ENCODE measurements at regions not wholly inside any gene's neighbourhood (a gene's known extent, or its start where the extent isn't known, plus 50 kb on each side); places are given as distances from the start of the nearest gene placed in this dataset.

DNA sequence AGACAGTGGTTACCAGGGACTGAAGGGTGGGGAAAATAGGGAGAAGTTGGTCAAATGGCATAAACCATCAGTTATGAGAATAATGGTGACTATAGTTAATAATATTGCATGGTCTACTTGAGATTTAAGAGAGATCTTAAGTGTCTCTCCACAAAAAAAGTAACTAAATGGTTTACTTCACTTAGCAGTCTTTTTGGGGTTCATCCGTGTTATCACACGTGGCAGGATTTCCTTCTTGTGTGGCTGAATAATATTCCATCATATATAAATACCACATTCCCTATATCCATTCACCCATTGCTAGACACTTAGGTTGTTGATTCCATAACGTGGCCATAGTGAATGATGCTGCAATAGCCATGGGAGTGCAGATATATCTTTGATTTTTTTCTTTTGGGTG lies 967.0 kb downstream of the UQCRFS1 start:
- no peak for DNase-seq

GRCh38 chr19:28244966-28245365 lies 968.0 kb downstream of the UQCRFS1 start:
- DNase-seq, result no peak

DNA sequence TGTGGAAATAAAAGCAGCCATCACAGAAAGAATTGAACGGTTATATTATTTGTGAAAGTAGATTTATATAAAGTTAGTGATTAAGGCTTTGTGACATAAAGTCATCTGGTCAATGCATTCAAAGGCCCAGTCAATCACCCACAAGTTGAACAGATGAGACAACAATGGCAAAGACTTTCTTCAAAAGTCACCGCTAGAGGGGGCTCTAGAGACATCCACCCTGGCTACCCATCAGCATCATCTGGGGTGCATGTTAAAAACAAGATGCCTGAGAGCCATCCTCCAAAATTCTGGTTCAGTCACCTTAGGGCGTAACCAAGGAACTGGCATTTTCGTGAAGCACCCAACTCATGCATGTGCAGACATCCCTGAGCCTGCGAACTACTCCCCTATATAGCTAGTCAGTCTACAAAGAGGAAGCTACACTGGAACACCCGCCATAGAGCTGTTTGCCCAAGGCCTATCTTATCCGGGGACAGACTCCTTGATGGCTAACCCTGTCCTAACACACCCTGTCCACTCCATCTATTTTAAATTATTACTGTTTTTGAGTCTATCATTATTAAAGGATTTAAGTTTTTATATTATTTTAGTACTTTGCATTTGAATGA lies 970.5 kb downstream of the UQCRFS1 start:
- no peak for DNase-seq

DNA sequence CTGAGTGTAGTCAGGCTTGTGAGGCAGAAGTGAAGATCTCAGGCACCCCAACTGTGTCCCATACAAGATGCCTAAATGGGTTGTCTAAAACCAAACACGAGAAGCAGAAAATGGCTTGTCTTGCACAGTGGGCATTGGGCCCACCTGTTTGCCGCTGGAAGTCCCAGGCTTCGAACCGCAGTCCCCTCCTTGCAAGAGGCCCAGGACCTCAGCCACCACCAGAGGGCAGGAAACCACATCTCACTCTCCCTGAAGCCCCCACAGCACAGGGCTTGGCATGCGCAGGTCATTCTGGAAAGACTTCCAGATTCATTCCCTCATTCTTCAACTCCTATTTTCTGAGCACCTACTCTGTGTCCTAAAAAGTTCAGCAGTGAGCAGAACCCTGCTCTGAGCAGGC lies 973.7 kb downstream of the UQCRFS1 start:
- no peak for DNase-seq

- DNase-seq, result no peak
Measured at GRCh38 chr19:28238270-28238820, 974.6 kb downstream of the UQCRFS1 start.

DNA sequence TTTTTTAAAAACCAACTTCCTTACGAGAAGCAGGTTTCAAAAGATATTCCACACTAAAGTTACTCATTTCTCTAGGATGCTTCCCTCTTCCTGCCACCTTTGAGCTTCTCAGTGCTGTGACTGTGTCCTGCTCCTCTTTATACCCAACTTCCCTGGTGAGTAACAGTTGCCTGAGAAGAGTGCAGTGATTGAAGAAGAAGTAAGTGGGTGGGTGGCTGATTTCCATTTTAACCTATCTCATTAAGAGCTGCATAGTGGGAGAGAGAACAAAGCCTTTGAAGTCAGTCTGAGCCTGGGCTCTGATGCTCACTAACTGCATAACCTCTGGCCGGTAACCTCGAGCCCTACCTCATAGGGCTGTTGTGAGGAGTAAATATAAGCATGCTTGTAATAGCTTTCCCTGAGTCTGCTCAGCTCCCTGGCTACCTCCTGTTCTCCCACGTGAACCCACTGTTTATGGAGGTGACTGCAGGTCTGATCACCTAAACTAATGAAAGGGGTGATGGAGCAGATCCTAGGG lies 977.3 kb downstream of the UQCRFS1 start:
- no peak for DNase-seq

DNA sequence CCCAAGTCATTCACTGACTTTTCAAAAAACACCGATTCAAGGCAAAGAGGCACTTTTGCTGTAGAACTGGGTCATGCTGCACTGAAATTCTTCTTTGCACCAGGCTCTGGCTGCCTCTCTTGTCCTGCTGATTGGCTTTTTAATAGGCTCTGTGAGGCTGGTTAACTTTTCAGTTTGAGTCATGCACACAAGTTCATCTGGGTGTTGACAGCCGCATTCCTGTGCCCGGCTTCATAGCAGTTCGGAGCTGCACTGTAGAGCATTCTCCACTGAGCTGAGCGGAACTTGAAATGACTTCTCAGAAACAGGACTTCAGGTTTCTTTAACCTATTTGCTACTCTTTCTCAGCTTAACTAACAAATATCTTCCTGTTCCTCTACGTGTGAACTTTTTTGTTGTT lies 978.3 kb downstream of the UQCRFS1 start:
- no peak for DNase-seq

- DNase-seq, result no peak
Measured at GRCh38 chr19:28228854-28229253, 984.1 kb downstream of the UQCRFS1 start.

DNA sequence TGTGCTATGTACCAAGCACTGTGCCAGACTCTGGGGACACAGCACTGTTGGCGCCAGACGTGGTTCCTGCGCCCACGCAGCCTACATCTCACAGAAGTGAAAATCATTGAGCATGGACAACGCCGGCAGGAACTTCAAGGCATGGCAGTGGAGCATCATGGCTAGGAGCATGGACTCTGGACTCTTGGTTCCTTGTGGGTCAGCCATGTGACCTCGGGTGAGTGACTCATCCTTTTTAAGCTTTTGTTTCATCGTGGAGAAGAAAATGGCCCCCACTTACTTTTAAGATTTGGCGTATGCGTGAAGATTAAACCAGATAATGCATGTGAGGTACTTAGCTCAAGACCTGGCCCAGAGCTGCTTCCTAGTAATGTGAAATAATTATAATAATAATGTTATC lies 988.5 kb downstream of the UQCRFS1 start:
- no peak for DNase-seq

GRCh38 chr19:28221736-28222135 lies 991.2 kb downstream of the UQCRFS1 start:
- DNase-seq, result no peak

GRCh38 chr19:28218728-28219127 lies 994.2 kb downstream of the UQCRFS1 start:
- DNase-seq, result no peak

- DNase-seq, result no peak
Measured at GRCh38 chr19:28217022-28217421, 995.9 kb downstream of the UQCRFS1 start.

DNA sequence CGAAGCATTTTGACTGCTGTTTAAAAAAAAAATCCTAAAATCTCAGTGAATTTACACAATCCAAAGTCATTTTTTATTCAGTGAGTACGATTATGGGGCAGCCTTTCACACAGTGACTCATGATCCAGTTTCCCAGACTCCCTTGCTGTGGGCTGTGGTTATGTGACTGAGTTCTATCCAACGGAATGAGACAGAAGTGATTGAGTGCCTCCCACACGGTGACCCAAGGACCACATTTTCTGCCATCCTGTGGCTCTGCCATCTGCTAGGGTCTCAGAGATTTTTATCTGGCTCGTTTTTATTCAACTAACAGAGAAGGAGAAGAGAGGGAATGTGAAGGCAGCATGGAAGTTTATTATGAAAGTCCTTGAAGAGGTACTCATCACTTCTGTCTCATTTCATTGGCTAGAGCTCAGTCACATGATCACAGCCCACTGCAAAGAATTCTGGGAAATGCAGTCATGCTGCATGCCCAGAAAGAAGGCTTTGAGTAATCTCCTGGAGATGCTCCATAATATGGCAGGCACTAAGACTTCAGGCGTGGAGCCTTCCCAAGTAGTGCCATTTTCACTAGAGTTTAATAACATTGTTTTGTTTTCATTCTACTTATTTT lies 999.4 kb downstream of the UQCRFS1 start:
- DNase-seq, result no peak

- no peak for DNase-seq
Measured at GRCh38 chr19:28210886-28211285, 1002.1 kb downstream of the UQCRFS1 start.

- no peak for DNase-seq
Measured at GRCh38 chr19:28208745-28209144, 1004.2 kb downstream of the UQCRFS1 start.

- no peak for DNase-seq
Measured at GRCh38 chr19:28207244-28207643, 1005.7 kb downstream of the UQCRFS1 start.

DNA sequence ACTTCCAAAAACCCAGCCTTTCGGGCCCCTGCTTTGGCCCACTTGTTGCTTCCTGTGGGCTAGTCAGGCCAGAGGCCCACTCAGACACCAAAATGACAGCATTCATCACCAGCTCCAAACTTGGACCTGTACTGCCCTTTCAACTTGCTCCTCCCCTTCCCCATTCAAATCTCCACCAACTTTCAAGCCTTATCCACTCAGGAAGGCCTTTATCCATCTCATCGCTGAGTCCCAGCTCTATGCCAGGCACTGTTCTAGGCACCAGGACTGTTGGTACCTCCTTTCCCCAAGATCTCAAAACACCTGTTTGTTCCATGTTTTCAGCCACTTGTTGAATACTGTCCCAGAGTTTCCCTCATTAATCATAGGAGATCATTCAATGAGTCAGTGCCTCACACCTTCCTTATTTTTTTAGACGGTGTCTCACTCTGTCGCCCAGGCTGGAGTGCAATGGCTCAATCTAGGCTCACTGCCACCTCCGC lies 1011.4 kb downstream of the UQCRFS1 start:
- DNase-seq, result no peak

DNA sequence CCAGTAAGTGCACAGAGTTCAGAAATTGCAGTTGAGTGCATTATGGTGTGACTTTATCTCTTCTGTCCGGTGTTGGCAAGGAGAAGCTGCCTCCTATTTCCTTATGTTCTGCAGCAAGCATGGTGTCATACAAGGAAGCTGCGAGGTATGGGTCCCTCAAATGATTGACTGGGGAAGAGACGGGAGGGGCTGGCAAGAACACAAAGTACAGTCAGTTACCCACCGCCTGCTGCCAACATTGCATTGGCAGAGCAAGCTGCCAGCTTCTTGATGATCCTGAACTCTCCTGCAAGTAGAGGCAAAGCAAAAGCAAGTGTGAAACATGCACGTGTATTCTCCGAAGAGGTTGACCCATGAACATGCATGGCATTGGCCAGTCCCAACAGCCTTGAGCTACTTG lies 1013.6 kb downstream of the UQCRFS1 start:
- no peak for DNase-seq

DNA sequence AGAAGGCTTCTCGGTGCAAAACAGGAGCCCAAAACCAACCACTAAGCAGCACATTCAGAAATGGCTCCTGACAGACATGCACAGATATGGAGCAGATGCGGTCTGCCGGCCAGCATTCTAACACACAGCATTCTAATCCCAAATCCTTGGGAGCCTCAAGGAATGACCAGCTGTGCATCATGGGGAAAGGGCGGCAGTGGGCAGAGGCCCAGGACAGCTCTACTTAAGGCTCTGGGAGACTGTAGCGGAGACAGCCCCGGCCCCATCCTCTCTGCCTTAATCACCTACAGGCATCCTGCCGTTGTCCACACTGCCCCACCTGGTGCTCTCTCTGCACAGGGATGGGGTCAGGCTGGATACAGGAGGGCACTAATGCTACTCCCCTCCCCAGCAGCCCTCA lies 1016.0 kb downstream of the UQCRFS1 start:
- DNase-seq, result no peak

DNA sequence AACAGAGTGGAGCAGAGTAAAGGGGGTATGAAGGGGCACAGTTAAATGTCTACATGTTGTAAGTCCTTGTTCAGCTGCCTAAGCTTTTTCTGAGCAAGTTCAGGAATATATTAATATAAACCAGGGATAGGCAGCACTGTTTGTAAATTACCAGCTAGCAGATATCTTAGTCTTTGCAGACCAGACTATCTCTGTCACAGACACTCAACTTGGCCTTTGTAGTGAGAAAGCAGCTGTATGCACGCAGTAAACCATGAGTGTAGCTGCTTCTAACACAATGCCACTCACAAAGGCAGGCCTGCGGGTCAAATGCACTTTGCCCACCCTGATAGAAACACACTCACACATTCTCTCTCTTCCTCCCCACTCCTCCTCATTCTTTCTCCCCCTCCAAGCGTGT lies 1016.9 kb downstream of the UQCRFS1 start:
- no peak for DNase-seq

DNA sequence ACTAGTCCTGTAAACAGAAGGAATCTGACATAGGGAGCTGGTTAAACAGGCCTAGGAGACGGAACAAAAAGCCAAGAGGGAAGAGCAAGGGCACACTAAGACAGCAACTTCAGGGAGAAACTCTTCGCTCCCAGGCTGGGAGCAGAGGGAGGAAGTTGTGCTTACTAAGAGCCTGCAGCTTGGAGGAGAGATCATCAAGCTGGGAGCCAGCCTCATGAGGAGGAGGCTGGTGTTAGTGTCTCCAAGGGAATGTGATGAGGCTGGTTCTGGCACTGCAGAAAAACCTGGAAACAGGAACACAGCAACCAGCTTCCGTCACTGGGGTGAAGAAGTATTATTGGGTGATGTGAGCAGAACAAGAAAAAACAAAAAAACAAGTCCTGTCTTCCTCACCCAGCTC lies 1027.3 kb downstream of the UQCRFS1 start:
- DNase-seq, result no peak

- DNase-seq, result no peak
Measured at GRCh38 chr19:28184997-28185396, 1028.0 kb downstream of the UQCRFS1 start.

DNA sequence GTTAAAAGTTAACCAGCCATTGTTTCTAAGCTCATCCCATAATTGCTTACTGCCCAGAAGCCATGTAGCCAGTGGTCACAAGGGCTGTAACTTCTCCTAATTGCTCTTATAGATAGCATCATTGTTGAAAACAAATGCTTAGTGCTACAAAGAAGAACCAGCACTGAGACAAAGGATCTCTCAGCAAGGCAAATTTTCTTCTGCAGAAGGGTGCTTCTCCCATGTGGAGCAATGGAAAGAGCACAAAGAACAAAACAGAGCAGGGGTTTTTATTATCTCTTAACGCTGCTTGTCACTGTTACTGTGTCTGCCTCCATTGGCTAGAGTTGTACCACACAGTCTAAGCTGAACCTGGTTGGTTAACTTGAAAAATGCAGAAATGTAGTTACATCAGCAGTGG lies 1036.8 kb downstream of the UQCRFS1 start:
- no peak for DNase-seq

DNA sequence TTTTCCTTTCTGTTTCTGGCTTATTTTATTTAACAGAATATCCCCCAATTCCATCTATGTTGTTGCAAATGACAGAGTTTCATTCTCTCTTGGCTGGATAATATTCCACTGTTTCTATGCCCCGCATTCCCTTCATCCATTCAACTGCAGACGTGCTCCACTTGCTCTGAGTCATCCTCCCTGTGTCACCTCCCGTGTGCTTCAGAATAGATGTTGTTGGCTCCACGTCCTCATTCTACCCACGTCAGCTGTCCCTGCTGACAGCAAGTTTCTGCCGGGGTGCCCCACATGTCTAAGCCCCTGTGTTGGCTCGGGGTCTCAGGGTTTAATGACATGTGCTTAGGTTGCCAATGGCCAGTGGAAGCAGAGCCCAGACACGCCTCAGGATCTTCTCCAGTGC lies 1041.0 kb downstream of the UQCRFS1 start:
- no peak for DNase-seq

DNA sequence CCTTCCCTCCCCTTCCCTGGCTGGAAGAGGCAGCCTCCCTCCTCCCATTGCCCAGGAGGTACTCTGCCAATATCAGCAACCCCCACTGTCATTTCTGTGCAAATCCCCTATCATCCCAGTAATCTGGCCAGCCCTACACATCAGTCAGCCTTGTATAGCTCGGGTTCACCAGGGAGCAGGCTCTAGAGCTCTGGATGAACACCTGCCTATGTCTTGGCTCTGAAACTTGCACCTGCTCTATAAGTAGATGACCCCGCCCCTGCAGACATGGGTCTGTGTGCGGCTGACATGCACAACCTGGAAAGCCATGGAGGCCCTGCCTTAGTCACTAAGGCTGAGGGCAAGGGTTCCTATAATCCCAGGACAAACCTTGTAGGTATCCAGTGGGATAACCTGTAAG lies 1042.9 kb downstream of the UQCRFS1 start:
- no peak for DNase-seq
